GM21528 (cell line): ENCODE measurements at regions not wholly inside any gene's neighbourhood (a gene's known extent, or its start where the extent isn't known, plus 50 kb on each side); places are given as distances from the start of the nearest gene placed in this dataset.

Source experiments
- ATAC-seq: cut with Tn5 transposase; IDR thresholded peaks from one replicate; pipeline ENCODE4 v1.9.1; 2021; ENCODE audit warnings: mild to moderate bottlenecking, moderate library complexity; ENCODE audit not compliant: unreplicated experiment, low FRiP score

GRCh38 chr4:111519683-111520082 is 625.6 kb upstream of the FAM241A start:
- ATAC-seq = no peak

GRCh38 chr4:111530446-111530845 is 614.8 kb upstream of the FAM241A start:
- no peak for ATAC-seq

DNA sequence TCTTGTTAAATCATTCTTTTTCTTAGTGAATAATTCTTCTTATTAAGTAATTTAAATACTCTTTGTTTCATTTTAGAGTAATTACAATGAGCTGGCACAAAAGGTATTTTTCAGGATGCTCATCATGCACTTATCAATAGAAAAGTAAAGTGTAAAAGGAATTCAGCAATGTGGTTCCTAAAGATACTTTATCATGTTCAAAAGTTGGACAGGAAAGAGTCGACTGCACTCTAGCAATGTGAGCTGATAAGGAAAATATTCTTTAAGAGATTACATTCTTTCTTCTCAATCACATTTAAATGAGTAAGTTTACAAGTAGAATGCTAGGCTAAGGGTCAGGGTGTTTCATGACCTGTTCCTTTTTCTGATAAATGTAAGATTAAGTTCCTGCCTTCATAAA is 609.5 kb upstream of the FAM241A start:
- ATAC-seq = no peak

DNA sequence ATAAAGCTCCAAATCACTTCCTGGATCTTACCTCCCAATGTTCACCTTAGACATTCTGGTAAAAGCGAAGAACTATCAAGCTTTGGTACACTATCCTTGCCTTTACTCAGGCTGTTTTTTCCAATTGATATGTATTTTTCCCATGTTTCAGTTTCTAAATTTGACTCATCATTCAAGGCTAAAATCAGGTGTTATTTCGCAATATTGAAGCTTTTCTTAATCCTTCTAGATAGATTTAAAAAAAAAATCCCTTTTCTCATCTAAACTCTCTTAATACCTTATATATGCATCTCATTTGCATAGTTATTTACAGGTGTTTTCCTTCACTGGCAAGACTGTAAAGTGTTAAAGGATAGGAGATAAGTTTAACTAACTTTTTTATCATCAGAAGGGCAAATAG is 608.1 kb upstream of the FAM241A start:
- ATAC-seq = no peak

DNA sequence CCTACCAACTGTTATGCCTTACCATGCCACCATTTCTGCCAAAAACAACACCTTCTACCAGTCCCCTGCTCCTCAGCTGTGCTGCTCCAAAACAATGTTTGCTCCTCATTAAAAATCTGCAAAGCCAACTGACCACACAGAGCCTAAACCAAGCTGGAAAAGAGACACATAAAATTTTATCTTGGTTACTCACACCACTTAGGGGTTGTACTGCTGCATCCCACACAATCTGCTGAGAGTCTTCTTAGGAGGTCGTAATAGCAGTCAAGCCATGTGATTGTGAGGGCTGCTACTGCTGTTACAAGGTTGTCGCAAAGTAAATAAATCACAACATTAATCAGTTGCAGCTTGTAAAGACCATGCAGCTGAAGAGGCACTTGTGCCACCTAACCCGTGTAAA is 607.4 kb upstream of the FAM241A start:
- ATAC-seq = no peak

GRCh38 chr4:111540671-111541070 is 604.6 kb upstream of the FAM241A start:
- no peak for ATAC-seq

GRCh38 chr4:111542056-111542455 is 603.2 kb upstream of the FAM241A start:
- no peak for ATAC-seq

DNA sequence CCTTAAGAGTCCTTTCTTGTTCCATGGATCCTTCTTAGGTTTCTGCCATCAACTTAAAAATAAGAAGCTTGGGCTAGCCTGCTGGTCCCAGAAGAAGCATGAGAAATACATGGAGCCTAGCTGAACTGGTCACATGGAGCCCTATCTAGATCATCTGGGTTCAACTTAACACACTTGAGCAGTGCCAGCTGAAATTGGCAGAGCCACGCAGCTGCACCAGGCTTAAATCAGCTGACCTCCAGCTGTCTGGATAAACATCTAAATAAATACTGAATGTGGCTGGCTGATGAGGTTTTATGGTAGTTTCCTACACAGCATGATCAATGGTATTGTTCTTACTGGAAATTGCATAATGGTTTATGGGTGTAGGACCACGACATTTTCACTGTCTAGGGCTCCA is 598.4 kb upstream of the FAM241A start:
- ATAC-seq = no peak

GRCh38 chr4:111556141-111556781 is 589.0 kb upstream of the FAM241A start:
- no peak for ATAC-seq

GRCh38 chr4:111556851-111557250 is 588.4 kb upstream of the FAM241A start:
- no peak for ATAC-seq

GRCh38 chr4:111562826-111563225 is 582.4 kb upstream of the FAM241A start:
- ATAC-seq = no peak

GRCh38 chr4:111572470-111572869 is 572.8 kb upstream of the FAM241A start:
- no peak for ATAC-seq

DNA sequence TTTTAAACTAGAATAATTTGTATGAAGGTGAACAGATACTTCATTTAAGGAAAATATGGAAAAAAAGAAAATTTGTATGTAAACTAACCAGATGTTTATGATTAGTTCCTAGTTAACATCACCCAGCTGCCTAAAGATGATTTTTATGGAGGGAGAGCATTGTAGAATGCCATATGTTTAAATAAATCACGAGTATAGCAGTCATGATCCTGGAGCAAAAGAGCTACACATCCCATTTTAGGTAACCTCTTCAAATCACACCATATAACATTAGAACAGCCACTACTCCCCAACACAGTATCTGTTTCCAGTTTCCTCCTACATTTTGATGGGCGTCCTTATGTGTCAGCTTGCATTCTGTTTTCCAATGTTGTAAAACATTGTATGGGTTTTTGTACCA is 571.9 kb upstream of the FAM241A start:
- ATAC-seq = no peak

DNA sequence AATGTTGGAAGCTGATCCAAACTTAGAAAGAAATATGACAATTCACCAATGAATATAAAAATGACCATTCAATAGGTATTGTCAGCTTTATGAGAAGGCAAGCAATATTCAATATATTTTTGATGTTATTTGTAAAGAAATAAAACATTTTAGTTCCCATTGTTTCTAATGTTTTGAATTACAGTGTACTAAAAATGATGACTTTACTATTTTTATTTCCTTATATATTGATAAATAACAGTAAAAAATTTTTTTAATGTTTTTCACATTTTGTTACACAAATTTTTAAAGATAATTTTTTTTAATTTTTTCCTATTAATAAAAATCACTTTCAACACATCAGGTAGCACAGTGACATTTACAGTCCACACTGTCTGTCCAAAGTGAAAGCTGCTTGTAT is 565.5 kb upstream of the FAM241A start:
- ATAC-seq = no peak

DNA sequence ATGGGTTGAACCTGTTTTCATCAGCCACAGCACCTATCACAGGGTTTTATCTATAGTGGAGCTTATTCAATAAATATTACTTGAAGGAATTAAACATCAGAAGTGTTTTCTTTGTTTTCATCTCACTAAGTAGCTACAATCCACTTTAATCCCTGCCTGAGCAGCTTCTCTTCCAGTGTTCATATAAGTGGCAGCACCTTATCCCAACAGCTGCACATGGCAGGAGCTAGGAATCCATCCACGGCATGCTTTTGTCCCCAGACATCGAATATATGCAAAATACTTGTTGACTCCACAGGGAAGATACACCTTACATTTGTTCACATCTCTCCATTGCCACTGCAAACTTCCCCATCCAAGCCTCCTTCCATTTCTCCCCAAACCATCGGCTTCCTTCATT is 549.8 kb upstream of the FAM241A start:
- no peak for ATAC-seq

- ATAC-seq = no peak
Observed at GRCh38 chr4:111596491-111596890, 548.8 kb upstream of the FAM241A start.

GRCh38 chr4:111601671-111602070 is 543.6 kb upstream of the FAM241A start:
- no peak for ATAC-seq

DNA sequence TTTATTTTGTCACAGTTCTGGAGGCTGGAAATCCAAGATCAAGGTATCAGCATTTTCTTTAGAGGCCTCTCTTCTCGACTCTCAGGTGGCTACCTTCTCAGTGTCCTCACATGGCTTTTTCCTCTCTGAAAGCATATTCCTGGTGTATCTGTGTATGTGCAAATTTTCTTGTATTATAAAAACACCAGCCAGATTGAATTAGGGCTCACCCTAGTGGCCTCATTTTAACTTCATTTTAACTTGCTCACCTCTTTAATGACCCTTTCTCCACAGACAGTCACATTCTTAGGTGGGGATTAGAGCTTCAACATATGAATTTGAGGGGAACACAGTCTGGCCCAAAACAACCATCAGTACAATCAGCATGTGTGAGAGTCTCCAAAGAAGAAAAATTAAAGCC is 542.4 kb upstream of the FAM241A start:
- ATAC-seq = no peak

GRCh38 chr4:111605111-111605510 is 540.1 kb upstream of the FAM241A start:
- ATAC-seq = no peak

DNA sequence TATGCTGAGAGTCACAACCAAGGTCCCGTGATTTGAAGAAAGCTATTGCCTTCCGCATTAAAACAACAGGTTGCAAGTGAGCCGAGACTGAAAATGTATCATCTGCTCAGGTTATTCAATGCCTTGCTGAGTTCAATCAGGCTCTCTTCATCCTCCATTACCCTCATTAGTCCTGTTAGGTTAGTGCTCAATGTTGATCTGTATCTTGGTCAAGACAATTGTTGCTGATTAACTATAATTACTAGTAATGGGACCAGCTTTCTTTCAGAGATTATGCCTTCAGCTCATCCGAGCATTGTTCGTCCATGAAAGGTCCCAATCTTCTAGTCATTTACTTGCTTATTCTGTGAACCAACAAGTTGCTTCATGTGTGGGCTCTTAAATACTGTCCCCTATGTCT is 534.6 kb upstream of the FAM241A start:
- no peak for ATAC-seq

DNA sequence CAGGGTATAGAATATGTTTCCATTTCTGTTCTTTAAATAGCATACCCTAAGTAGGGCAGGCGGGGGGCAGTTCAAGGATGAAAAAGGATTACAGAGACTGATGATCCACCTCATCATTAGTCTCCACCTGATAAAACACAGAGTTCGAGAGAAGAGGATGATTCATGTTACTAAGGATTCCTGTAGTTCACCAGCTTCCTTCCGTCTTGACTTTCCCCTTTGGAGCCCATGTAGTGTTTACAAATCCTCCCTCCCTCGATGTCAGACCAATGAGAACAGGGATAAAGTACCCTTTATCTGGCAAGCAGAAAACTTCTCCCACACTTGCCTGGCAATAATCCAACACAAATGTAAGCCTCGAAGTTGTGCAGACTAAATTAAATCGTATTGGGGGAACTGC is 526.3 kb upstream of the FAM241A start:
- ATAC-seq = no peak

DNA sequence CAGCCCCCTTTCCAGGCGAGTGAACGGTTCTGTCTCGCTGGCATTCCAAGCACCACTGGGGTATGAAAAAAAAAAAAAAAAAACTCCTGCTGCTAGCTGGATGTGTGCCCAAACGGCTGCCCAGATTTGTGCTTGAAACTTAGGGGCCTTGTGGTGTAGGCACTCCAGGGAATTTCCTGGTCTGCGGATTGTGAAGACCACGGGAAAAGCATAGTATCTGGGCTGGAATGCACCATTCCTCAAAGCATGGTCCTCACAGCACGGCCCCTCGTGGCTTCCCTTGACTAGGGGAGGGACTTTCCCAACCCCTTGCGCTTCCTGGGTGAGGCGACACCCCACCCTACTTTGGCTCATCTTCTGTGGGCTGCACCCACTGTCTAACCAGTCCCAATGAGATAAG is 516.8 kb upstream of the FAM241A start:
- ATAC-seq = no peak

DNA sequence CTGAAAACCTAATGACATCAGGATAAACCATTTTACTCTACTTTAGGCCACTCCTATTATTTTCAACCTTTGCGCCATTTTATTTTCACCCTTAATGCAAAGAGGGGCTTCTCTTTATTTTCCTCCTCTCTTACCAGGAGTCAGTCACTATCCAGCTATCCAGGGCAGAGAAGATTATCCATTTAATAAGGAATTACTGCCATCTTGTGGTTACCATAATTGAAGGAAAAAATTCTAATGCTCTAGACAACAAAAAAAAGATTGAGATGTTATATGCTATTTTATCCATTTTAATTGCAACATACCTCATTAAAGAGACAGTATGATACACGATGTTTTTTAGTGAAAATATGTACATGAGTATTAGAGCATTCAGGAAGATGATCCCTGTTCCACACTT is 514.5 kb upstream of the FAM241A start:
- no peak for ATAC-seq
